T-helper 17 cell (primary cell): ENCODE measurements at regions not wholly inside any gene's neighbourhood (a gene's known extent, or its start where the extent isn't known, plus 50 kb on each side); places are given as distances from the start of the nearest gene placed in this dataset.
A peak's percentile ranks its signal among the peaks of the same experiment; 100 is the strongest.
"Not testable (repeated sequence)": the region's sequence is repeated elsewhere in the genome, so short reads cannot be mapped to it uniquely, and the experiment has no call there.

Experiments used
- ATAC-seq: fragments of 150-1000 bp; cut with Tn5 transposase; 2 replicates; pipeline ENCODE4 v1.10.0; 2021; ENCODE audit warnings: mild to moderate bottlenecking, moderate library complexity
- DNase-seq, 3 donors: peaks; one replicate each; pipeline versions ENCODE4 v3.0.0 to v3.0.0-alpha.2; 2020 to 2021
- H3K9me3 ChIP-seq: one replicate; pipeline ENCODE4 v1.7.0; 2013; ENCODE audit warnings: low read length, mild to moderate bottlenecking; ENCODE audit not compliant: control insufficient read depth, poor library complexity, severe bottlenecking
- H3K27ac Mint-ChIP-seq: one replicate; pipeline ENCODE4 v1.8.0; 2022; ENCODE audit warnings: mild to moderate bottlenecking, moderate library complexity, mixed read lengths
- H3K27me3 Mint-ChIP-seq: one replicate; pipeline ENCODE4 v1.8.0; 2022; ENCODE audit warnings: mixed read lengths
- H3K36me3 Mint-ChIP-seq: one replicate; pipeline ENCODE4 v1.8.0; 2022; ENCODE audit warnings: low read depth, mixed read lengths
- H3K4me1 Mint-ChIP-seq: one replicate; pipeline ENCODE4 v1.8.0; 2022; ENCODE audit warnings: mild to moderate bottlenecking, mixed read lengths
- H3K4me3 Mint-ChIP-seq: one replicate; pipeline ENCODE4 v1.8.0; 2022; ENCODE audit warnings: mild to moderate bottlenecking, moderate library complexity, mixed read lengths

- not testable (repeated sequence) for H3K9me3 ChIP-seq, H3K27me3 Mint-ChIP-seq
These were observed 70.2 kb upstream of the GOLGA6L6 start for GRCh38 chr15:20611667-20612290.

GRCh38 chr15:20608179-20608578 lies 66.6 kb upstream of the GOLGA6L6 start:
- not testable (repeated sequence) for DNase-seq, H3K4me3 Mint-ChIP-seq, ATAC-seq, H3K4me1 Mint-ChIP-seq, H3K27me3 Mint-ChIP-seq, H3K36me3 Mint-ChIP-seq, H3K9me3 ChIP-seq, H3K27ac Mint-ChIP-seq

More at GRCh38 chr15:20611667-20612290, 70.2 kb upstream of the GOLGA6L6 start:
- H3K36me3 Mint-ChIP-seq, H3K4me3 Mint-ChIP-seq, H3K27ac Mint-ChIP-seq, H3K4me1 Mint-ChIP-seq, DNase-seq, ATAC-seq: not testable (repeated sequence)

DNA sequence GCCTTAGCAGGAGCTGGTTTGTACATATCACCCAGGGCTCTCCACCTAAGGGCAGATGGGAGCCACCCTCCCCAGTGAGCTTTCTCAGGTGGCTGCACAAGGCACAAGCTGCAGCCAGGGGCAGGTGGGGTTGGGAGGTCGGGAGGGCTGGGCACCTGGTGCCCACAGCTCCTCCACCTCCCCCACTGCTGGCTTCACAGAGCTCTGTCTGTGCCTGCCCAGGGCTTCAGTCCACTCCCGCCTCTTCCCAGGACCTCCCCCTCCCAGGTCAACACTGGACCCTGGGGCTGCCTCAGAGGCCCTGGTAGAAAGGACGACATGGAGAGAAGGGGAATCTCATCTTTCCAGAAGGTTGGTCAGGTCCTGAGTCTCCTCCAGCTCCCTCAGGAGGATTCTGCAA lies 55.6 kb upstream of the GOLGA6L6 start:
- not testable (repeated sequence) for H3K4me1 Mint-ChIP-seq, H3K9me3 ChIP-seq, H3K27me3 Mint-ChIP-seq, H3K36me3 Mint-ChIP-seq, H3K27ac Mint-ChIP-seq, DNase-seq, ATAC-seq, H3K4me3 Mint-ChIP-seq

GRCh38 chr15:20594219-20594618 lies 52.6 kb upstream of the GOLGA6L6 start:
- not testable (repeated sequence) for H3K36me3 Mint-ChIP-seq, H3K4me3 Mint-ChIP-seq, ATAC-seq, H3K27me3 Mint-ChIP-seq, DNase-seq, H3K27ac Mint-ChIP-seq, H3K9me3 ChIP-seq, H3K4me1 Mint-ChIP-seq

- not testable (repeated sequence) for ATAC-seq, H3K27ac Mint-ChIP-seq, H3K27me3 Mint-ChIP-seq, H3K36me3 Mint-ChIP-seq, H3K4me3 Mint-ChIP-seq, H3K4me1 Mint-ChIP-seq, H3K9me3 ChIP-seq
- DNase-seq: peak in 1 of 3 donors; percentile 8
These were observed 50.3 kb upstream of the GOLGA6L6 start for GRCh38 chr15:20591936-20592335.
